Stimulated activated CD4-positive, alpha-beta T cell treated with anti-CD3 and anti-CD28 coated beads, Interleukin-12 subunit alpha, Interleukin-12 subunit beta, amount 100 ng/mL, for 48 hours (primary cell): ENCODE measurements at regions not wholly inside any gene's neighbourhood (a gene's known extent, or its start where the extent isn't known, plus 50 kb on each side); places are given as distances from the start of the nearest gene placed in this dataset.

Experiments
- DNase-seq, 3 donors: peaks; one replicate each; pipeline ENCODE4 v3.0.0-alpha.2; 2020; ENCODE audit warnings: low read depth in 2 of 3, low spot score in 1 of 3

DNA sequence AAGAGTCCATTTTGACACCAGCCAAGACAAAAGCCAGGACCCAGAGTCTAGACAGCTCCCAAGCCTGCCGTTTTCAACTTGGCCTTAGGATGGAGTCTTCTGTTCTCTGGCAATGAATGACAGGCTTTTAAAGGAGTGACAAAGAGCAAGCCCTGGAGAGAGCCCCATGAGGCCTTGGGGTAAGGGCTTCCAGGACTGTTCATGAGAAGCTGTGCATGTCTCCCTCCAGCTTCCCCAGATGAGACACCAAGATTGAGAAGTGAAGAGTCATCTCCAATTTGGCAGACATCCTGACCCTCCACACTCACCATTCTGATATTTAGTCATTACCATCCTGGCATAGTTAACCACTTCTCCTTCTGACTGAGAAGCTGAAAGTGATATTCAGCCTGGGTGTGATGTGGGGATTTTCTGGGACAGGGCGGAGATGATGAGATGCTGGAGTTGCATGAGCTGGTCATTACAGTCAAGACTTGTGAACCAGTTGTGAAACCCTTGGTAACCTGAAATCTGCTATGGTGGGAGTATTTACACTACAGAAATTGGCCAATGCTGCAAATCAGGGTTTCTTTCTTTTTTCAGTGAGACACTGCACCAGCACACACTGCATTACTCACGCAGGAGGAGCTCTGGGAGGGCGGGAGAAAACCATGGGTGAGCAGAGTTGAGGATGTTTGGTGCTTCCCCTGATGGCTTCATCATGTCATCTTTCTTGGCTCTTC lies 77.8 kb downstream of the VCPKMT start:
- DNase-seq: peak; percentile 65 to 84 (median 74)

DNA sequence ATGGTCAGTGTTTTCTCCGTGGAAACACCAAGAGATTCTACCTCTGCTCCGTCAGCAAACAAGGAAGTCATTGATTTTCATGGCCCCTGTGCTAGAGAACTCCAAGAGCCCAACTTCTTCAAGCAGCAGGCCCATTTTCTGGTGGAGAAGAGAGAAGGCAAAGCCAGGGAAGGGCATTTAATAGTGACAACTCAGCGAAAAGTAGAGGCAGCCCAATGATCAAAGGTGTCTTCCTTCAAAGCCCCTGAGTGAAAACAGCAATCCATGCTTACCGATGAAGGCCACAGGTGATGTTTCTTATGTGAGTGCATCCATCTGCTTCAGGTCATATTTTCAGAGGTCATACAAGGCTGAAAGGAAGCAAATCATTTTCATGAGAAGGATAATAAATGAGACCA lies 77.3 kb downstream of the VCPKMT start:
- no peak for DNase-seq

- peak in 1 of 3 donors; percentile 41 for DNase-seq
Observed at GRCh38 chr14:50039734-50040400, 76.5 kb downstream of the VCPKMT start.

- DNase-seq: no peak
Observed at GRCh38 chr14:50040401-50040775, 76.0 kb downstream of the VCPKMT start.

GRCh38 chr14:50040895-50041465 lies 75.4 kb downstream of the VCPKMT start:
- DNase-seq: no peak

- DNase-seq: no peak
Observed at GRCh38 chr14:50041980-50042379, 74.4 kb downstream of the VCPKMT start.

- DNase-seq: no peak
Observed at GRCh38 chr14:50044042-50044651, 72.2 kb downstream of the VCPKMT start.

- DNase-seq: peak in 2 of 3 donors; percentile 68 to 71
Observed at GRCh38 chr14:50045039-50045711, 71.2 kb downstream of the VCPKMT start.

DNA sequence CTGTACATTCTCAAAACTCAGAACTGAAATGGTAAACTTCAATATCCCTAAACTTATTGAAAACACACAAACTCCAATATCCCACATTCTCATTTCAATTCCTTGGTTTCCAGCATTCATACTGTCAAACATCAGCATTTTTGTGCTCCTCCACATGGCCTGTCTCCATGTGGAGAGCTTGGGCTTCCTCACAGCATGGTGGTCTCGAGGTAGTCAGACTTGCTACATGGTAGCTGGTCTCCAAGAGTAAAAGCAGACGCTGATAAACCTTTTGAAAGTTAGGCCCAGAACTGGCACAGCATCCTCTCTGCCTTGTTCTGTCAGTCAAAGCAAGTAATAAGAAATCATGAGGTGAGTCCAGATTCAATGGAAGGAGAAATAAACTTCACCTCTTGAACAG lies 70.5 kb downstream of the VCPKMT start:
- no peak for DNase-seq

DNA sequence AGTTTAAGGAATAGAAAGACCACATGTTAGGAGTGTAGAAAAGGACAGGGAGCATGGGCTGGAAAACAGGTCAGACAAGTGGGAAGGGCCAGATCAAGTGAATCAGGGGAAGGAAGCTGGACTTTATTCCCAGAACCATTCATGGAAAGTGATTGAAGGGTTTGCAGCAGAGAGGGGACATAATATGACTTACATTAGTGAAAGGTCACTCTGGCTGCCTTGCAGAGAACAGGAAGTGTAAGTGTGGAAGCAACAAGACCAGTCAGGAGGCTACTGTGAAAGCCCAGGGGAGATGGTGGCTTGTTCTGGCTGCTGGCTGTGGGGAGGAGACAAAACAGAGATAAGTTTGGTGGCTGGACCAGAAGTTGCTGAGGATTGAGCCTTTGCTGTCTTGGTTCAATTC lies 69.1 kb downstream of the VCPKMT start:
- DNase-seq: no peak

DNA sequence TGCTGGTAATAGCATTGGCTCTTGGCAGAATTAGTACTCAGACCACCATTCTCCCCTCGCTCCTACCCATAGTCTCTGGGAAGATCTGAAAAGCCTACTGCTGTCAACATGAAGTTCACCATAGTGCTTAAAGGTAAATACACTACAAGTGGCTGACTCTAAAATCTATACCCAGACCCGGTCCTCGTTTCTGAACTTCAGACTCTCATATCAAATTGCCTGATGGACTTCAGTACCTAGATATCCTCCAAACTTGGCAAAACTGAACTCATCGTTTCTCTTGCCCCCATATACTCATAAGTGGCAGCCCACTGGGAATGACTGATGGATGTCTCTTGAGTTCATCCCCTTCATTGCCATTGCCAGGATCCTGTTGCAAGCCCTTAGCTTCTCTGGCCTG lies 67.3 kb downstream of the VCPKMT start:
- no peak for DNase-seq

GRCh38 chr14:50049703-50050570 lies 66.4 kb downstream of the VCPKMT start:
- no peak for DNase-seq

GRCh38 chr14:50051106-50051505 lies 65.3 kb downstream of the VCPKMT start:
- no peak for DNase-seq

- DNase-seq: no peak
Observed at GRCh38 chr14:50051706-50052105, 64.7 kb downstream of the VCPKMT start.

GRCh38 chr14:50052517-50052916 lies 63.9 kb downstream of the VCPKMT start:
- no peak for DNase-seq

DNA sequence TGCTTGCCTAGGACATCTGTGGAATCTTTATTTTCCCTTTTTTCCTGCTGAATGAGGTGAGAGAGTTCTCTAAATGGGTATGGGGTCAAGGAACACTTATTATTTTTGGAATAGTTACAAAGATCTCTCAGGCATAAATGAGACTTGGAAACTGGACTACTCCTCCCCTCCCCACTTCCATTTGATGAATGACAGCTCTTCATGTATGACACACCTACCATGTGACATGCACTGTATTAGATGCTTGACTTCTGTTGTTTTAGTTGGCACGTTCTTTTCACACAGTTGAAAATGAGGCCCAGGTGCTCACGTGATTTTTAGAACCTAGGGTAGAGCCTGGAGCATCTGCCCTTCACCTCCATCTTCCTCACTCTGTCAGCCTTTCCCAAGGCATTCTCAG lies 62.4 kb downstream of the VCPKMT start:
- no peak for DNase-seq

DNA sequence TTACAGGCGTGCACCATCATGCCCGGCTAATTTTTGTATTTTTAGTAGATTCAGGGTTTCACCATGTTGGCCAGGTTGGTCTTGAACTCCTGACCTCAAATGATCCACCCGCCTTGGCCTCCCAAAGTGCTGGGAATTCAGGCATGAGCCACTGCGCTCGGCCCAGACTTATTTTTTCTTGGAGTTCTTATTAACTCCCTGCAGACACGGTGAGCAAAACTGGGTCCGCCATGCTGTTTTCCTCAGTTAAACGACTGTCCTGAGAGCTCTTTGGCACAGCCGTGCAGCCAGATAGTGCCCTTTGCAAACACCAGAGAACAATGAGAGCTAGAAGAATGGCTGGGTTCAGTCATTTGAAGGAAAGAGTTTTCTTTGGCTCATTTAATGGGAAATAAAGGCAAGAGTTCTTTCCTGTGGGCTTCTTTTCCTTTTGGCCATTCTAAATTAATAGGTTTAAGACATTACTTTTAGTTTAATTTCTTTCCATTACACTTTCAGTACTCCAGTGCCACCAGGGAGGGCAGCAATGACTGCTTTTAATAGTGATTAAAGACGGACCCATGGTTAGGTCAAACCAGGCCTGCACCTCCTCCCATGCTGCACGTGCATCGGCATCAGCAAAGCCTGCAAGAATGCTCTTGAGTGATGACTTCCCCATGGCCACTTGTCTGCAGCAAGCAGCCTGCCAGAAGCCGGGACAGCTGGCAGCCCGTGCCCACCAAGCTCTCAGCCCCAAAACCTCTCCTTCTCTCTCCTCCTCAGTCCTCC lies 60.7 kb downstream of the VCPKMT start:
- DNase-seq: no peak

DNA sequence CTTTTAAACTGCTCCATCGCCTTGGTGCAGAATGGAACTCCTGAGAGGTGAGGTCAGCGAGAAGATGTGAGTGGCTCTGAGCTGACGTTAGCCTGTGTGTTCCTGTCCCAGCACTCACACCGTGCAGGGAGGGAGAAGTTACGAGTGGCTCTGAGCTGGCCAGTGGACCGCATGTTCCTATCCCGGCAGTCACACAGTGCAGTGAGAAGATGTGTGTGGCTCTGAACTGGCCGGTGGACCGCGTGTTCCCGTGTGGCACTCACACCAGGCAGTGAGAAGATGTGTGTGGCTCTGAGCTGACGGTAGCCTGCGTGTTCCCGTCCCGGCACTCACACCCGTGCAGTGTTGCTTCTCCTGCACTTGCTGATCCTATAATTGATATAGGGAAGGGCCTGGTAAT lies 59.9 kb downstream of the VCPKMT start:
- no peak for DNase-seq

DNA sequence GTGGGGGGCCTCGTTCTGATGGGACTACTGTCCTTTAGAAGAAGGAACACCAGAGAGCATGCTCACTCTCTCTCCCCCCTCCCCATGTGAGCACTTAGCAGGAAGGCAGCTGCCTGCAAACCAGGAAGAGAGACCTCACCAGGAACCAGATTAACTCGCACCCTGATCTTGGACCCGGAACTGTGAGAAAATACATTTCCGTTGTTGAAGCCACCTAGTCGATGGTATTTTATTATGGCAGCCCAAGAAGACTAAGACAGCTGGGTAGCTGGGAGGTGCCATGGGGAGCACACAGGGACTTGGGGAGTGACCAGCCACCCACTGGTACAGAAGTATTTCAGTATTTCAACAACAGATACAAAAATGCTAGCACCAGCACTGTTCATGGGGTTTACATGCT lies 59.0 kb downstream of the VCPKMT start:
- DNase-seq: no peak

- no peak for DNase-seq
Observed at GRCh38 chr14:50058113-50058512, 58.3 kb downstream of the VCPKMT start.
